HG03575 (cell line): ENCODE measurements at regions not wholly inside any gene's neighbourhood (a gene's known extent, or its start where the extent isn't known, plus 50 kb on each side); places are given as distances from the start of the nearest gene placed in this dataset.
"Not testable (repeated sequence)": the region's sequence is repeated elsewhere in the genome, so short reads cannot be mapped to it uniquely, and the experiment has no call there.

ENCODE experiments used
- ATAC-seq: cut with Tn5 transposase; IDR thresholded peaks from one replicate; pipeline ENCODE4 v1.9.1; 2021; ENCODE audit not compliant: unreplicated experiment, insufficient number of reproducible peaks, low FRiP score; ENCODE audit errors: extremely low read depth

DNA sequence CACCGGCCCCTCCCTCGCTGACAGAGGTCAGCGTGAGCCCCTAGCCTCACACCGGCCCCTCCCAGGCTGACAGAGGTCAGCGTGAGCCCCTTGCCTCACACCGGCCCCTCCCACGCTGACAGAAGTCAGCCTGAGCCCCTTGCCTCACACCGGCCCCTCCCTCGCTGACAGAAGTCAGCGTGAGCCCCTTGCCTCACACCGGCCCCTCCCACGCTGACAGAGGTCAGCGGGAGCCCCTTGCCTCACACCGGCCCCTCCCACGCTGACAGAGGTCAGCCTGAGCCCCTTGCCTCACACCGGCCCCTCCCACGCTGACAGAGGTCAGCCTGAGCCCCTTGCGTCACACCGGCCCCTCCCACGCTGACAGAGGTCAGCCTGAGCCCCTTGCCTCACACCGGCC is 355.5 kb downstream of the ZNF37A start:
- ATAC-seq, result not testable (repeated sequence)

DNA sequence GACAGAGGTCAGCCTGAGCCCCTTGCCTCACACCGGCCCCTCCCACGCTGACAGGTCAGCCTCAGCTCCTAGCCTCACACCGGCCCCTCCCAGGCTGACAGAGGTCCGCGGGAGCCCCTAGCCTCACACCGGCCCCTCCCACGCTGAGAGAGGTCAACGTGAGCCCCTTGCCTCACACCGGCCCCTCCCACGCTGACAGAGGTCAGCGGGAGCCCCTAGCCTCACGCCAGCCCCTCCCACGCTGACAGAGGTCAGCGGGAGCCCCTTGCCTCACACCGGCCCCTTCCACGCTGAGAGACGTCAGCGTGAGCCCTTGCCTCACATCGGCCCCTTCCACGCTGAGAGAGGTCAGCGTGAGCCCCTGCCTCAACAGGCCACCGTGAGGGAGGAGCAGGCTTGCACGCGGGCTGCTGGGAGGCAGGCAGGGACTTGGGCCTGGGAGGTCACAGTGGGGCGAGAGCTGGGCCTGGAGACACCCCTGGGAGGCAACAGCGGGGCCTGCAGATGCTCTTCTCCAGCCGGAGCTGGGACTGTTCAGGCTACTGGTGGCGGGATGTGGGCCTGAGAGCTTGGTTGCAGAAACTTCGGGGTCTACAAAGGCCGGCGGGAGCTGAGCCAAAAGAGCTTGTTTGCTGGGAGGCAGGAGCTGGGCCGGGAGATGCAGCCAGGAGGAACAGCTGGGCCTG is 356.4 kb downstream of the ZNF37A start:
- ATAC-seq, result not testable (repeated sequence)

DNA sequence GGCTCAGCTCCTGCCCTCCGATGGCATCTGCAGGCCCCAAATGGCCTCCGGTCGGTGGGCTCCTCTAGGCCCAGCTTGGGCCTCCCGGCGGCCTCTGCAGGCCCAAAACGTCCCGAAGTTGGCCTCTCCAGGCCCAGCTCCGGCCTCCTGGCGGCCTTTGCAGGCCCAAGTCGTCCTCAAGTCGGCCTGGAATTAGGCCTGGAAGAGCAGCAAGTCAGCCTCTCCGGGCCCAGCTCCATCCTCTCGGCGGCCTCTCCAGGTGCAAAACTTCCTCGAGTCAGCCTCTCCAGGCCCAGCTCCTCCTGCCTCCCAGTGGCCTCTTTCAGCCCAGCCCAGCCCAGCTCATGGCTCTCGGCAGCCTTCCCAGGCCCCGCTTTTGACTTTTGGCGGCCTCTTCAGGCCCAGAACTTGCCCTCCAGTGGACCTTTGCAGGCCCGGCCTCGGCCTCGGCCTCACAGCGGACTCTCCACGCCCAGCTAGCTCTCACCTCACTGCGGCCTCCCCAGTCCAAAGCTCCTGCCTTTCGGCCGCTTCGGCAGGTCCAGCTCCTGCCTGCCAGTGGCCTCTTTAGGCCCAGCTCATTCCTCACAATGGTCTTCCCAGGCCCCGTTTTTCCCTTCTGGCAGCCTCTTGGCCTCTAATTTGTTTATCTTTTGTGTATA is 357.3 kb downstream of the ZNF37A start:
- ATAC-seq, result not testable (repeated sequence)
